Gastroesophageal sphincter (tissue), 3 donors: ENCODE measurements at regions not wholly inside any gene's neighbourhood (a gene's known extent, or its start where the extent isn't known, plus 50 kb on each side); places are given as distances from the start of the nearest gene placed in this dataset.

Experiments
- POLR2A ChIP-seq, 2 donors: fragments of 450-650 bp; IDR thresholded peaks; one replicate each; pipeline ENCODE4 v1.6.1; 2017; ENCODE audit warnings: antibody characterized with exemption in 2 of 2, mild to moderate bottlenecking in 2 of 2, moderate library complexity in 1 of 2
- POLR2AphosphoS5 ChIP-seq: sonication (generic); formaldehyde crosslinking; IDR thresholded peaks from one replicate; pipeline ENCODE4 v1.6.1; 2017; ENCODE audit warnings: antibody characterized with exemption
- TF ChIP-seq, protein P1 (sequence below), 4 experiments: fragments of 200-600 bp in 2 of 4; fragments of 450-650 bp in 2 of 4; sonication (generic) in 1 of 4; IDR thresholded peaks; one replicate each; pipeline ENCODE4 v1.5.1; 2017 to 2019; ENCODE audit warnings: antibody characterized with exemption in 4 of 4, mild to moderate bottlenecking in 2 of 4, moderate library complexity in 2 of 4

DNA sequence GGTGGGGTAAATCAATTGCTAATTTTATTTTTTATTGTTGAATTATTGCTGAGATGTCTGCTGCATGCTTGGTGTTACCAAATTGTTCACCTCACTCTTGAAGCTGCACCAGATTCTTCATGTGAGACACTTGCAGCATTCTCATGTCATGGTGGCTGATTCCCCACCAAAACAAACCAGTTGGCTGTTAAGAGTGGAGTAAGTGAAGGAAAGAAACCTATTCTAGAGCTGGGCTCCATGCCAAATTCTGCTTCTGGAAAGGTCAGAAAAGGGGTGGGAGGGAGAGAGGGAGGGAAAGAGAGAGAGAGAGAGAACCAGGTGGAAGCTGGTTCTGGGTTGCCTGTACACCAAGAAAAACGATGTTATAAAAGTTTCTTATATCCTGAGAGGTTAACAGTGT is 317.5 kb upstream of the THRB start:
- TF ChIP-seq, protein P1, sequence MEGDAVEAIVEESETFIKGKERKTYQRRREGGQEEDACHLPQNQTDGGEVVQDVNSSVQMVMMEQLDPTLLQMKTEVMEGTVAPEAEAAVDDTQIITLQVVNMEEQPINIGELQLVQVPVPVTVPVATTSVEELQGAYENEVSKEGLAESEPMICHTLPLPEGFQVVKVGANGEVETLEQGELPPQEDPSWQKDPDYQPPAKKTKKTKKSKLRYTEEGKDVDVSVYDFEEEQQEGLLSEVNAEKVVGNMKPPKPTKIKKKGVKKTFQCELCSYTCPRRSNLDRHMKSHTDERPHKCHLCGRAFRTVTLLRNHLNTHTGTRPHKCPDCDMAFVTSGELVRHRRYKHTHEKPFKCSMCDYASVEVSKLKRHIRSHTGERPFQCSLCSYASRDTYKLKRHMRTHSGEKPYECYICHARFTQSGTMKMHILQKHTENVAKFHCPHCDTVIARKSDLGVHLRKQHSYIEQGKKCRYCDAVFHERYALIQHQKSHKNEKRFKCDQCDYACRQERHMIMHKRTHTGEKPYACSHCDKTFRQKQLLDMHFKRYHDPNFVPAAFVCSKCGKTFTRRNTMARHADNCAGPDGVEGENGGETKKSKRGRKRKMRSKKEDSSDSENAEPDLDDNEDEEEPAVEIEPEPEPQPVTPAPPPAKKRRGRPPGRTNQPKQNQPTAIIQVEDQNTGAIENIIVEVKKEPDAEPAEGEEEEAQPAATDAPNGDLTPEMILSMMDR (IDR thresholded peaks at IDR 0.05): no peak
- TF ChIP-seq POLR2AphosphoS5 (no peak), POLR2A (IDR thresholded peaks at IDR 0.05) (no peak)
